ENCODE measurements at regions not wholly inside any gene's neighbourhood (a gene's known extent, or its start where the extent isn't known, plus 50 kb on each side); places are given as distances from the start of the nearest gene placed in this dataset.

DNA sequence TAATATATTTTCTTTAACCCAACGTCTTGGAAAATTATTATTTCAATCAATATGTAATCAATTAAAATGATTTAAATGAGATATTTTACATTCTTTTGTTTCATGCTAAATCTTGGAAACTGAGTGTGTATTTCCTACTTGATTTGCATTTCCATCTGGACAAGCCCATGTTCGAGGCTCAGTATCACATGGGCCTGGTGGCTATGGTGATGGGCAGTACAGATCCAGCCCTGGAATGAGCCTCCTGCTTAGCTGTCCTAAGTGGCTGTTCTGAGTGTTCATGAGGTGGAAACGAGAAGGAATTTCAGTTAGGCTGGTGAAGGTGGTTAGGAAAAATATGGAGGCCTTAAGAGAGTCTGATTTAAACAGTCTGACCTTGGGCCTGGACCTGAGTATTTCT, 73.0 kb upstream of the ATXN1 start:
- TF ChIP-seq, protein P1, sequence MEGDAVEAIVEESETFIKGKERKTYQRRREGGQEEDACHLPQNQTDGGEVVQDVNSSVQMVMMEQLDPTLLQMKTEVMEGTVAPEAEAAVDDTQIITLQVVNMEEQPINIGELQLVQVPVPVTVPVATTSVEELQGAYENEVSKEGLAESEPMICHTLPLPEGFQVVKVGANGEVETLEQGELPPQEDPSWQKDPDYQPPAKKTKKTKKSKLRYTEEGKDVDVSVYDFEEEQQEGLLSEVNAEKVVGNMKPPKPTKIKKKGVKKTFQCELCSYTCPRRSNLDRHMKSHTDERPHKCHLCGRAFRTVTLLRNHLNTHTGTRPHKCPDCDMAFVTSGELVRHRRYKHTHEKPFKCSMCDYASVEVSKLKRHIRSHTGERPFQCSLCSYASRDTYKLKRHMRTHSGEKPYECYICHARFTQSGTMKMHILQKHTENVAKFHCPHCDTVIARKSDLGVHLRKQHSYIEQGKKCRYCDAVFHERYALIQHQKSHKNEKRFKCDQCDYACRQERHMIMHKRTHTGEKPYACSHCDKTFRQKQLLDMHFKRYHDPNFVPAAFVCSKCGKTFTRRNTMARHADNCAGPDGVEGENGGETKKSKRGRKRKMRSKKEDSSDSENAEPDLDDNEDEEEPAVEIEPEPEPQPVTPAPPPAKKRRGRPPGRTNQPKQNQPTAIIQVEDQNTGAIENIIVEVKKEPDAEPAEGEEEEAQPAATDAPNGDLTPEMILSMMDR (conservative IDR thresholded peaks at IDR 0.05): no peak
- Mint-ChIP-seq H3K36me3 (ENCODE audit: low read depth) (no peaks in the 10 kb centered on the region), H3K27ac (no peak overlapping the region), H3K4me1 (no peaks in the 10 kb centered on the region), H3K4me3 (no peak overlapping the region), H3K27me3 (ENCODE audit: insufficient read depth) (no peaks in the 10 kb centered on the region), H3K9me3 (no peaks in the 10 kb centered on the region)
- H3K9ac ChIP-seq (ENCODE audit: extremely low read depth, low read length, poor library complexity, severe bottlenecking): no peak overlapping the region
- no peak overlapping the region for H3K4me3 ChIP-seq (ENCODE audit: low read length)
- no peak for DNase-seq
- no peaks in the 10 kb centered on the region for H3K9me3 ChIP-seq (ENCODE audit: control insufficient read depth, low read length)
- WGBS, 2 experiments (ENCODE audit: insufficient coverage in 1 of 2, insufficient read length in 1 of 2): 86 to 91% methylated on average over 1 to 2 of the region's 3 CpGs
- no peaks in the 10 kb centered on the region for H3K4me1 ChIP-seq (ENCODE audit: control insufficient read depth, insufficient read depth, low read length)
- no peaks in the 10 kb centered on the region for H3K27me3 ChIP-seq (ENCODE audit: control insufficient read depth, insufficient read depth, low read length, poor library complexity, severe bottlenecking)
- no peaks in the 10 kb centered on the region for H3K36me3 ChIP-seq (ENCODE audit: control insufficient read depth, insufficient read depth, low read length)
- no peak overlapping the region for H3K27ac ChIP-seq (ENCODE audit: low read depth, low read length)

DNA sequence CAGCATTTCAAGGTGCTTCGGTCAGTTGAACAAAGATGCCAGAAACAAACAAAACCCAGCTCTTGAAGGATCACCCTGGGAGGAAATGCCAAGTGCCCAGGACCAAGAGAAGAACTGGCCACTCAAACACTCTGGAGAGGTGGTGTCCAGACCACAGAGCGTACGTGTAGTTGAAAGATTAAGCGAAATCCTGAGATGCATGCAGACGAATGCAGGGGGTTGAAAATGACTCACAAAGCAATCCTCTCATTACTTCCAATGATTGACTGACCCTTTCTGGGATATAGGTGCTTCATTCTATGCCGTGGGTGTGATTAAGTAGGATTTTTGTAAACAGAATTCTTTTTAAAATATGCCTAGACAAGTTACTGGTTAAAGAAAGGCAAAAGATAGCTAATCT, 71.5 kb upstream of the ATXN1 start:
- no peaks in the 10 kb centered on the region for H3K9me3 ChIP-seq (ENCODE audit: control insufficient read depth, low read length)
- no peaks in the 10 kb centered on the region for H3K4me1 Mint-ChIP-seq
- TF ChIP-seq, protein P1 (conservative IDR thresholded peaks at IDR 0.05): no peak
- no peak overlapping the region for H3K27ac ChIP-seq (ENCODE audit: low read depth, low read length)
- no peak overlapping the region for H3K27ac Mint-ChIP-seq
- no peak overlapping the region for H3K4me3 Mint-ChIP-seq
- H3K27me3 Mint-ChIP-seq (ENCODE audit: insufficient read depth): no peaks in the 10 kb centered on the region
- H3K27me3 ChIP-seq (ENCODE audit: control insufficient read depth, insufficient read depth, low read length, poor library complexity, severe bottlenecking): no peaks in the 10 kb centered on the region
- no peaks in the 10 kb centered on the region for H3K9me3 Mint-ChIP-seq
- no peak overlapping the region for H3K4me3 ChIP-seq (ENCODE audit: low read length)
- no peaks in the 10 kb centered on the region for H3K4me1 ChIP-seq (ENCODE audit: control insufficient read depth, insufficient read depth, low read length)
- no peak overlapping the region for H3K9ac ChIP-seq (ENCODE audit: extremely low read depth, low read length, poor library complexity, severe bottlenecking)
- no peaks in the 10 kb centered on the region for H3K36me3 ChIP-seq (ENCODE audit: control insufficient read depth, insufficient read depth, low read length)
- 96% methylated on average over 6 of the region's 6 CpGs; no CpG with 5 or more reads in 1 of the 2 experiments for WGBS, 2 experiments (ENCODE audit: insufficient coverage in 1 of 2, insufficient read length in 1 of 2)
- H3K36me3 Mint-ChIP-seq (ENCODE audit: low read depth): no peaks in the 10 kb centered on the region
- DNase-seq: no peak

DNA sequence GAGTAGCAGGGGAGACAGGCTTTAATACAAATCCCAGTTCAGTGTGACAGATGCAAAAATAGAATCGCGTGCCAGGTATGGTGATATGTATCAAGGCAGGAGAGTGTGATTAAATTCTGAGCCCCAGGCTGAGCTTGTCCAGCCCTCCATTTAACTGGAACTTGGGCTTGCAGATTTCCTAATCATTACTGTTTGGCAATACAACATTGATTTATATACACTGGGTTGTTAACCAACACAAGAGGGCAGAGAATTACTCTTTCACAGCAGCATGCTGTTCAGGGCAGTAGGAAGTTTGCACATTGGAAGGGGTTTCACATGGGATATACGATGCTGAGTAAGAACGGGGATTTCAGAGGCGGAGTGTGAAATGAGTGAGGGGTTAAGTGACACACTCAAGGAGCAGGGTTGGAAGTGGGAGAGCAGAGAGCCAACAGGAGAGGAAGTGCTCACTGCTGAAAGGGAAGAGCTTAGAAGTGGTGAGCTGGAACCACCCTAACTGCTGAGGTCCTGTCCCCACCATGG, 70.8 kb upstream of the ATXN1 start:
- 95 to 96% methylated on average over 5 of the region's 5 CpGs for WGBS, 2 experiments (ENCODE audit: insufficient coverage in 1 of 2, insufficient read length in 1 of 2)
- Mint-ChIP-seq H3K36me3 (ENCODE audit: low read depth) (no peaks in the 10 kb centered on the region), H3K27ac (no peak overlapping the region), H3K4me1 (no peaks in the 10 kb centered on the region), H3K9me3 (no peaks in the 10 kb centered on the region), H3K27me3 (ENCODE audit: insufficient read depth) (no peaks in the 10 kb centered on the region), H3K4me3 (no peak overlapping the region)
- no peak overlapping the region for H3K4me3 ChIP-seq (ENCODE audit: low read length)
- TF ChIP-seq, protein P1 (conservative IDR thresholded peaks at IDR 0.05): no peak
- no peaks in the 10 kb centered on the region for H3K9me3 ChIP-seq (ENCODE audit: control insufficient read depth, low read length)
- H3K36me3 ChIP-seq (ENCODE audit: control insufficient read depth, insufficient read depth, low read length): no peaks in the 10 kb centered on the region
- H3K9ac ChIP-seq (ENCODE audit: extremely low read depth, low read length, poor library complexity, severe bottlenecking): no peak overlapping the region
- H3K4me1 ChIP-seq (ENCODE audit: control insufficient read depth, insufficient read depth, low read length): no peaks in the 10 kb centered on the region
- no peak overlapping the region for H3K27ac ChIP-seq (ENCODE audit: low read depth, low read length)
- DNase-seq: no peak
- no peaks in the 10 kb centered on the region for H3K27me3 ChIP-seq (ENCODE audit: control insufficient read depth, insufficient read depth, low read length, poor library complexity, severe bottlenecking)
